ENCODE measurements at regions not wholly inside any gene's neighbourhood (a gene's known extent, or its start where the extent isn't known, plus 50 kb on each side); places are given as distances from the start of the nearest gene placed in this dataset.

DNA sequence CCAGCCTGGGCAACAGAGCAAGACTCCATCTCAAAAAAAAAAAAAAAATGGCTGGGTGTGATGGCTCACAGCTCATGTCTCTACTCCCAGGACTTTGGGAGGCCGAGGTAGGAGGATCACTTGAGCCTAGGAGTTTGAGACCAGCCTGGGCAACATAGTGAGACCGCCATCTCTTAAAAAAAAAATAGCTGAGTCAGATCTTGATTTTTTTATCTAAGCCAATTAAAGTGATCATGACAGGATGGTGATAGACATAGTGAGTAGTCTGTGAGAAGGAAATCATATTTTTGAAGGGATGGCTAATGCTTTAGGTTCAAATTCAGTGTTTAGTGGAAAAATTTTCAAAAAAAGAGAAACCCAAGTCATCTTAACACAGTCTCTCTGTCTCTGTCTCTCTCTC is 114.6 kb upstream of the JARID2 start:
- no peak for DNase-seq (ENCODE audit: low spot score)
- CTCF ChIA-PET (ENCODE audit: low intra/inter-chr PET ratio, low total read pairs), result no interaction called here
- ATAC-seq, result no peak
- WGBS (ENCODE audit: low lambda C conversion rate), result 48% methylated on average over 2 of the region's 2 CpGs
- Histone ChIP-seq H3K4me1 (ENCODE audit: insufficient read depth, low read length) (peaks cover 13% of the 10 kb centered on the region), H3K27ac (ENCODE audit: extremely low read length, insufficient read depth, low read length) (no peak overlapping the region), H3K36me3 (replicated peaks in 1 of 2; ENCODE audit: control insufficient read depth in 1 of 2, insufficient read depth in 2 of 2, low read length in 2 of 2) (no peaks in the 10 kb centered on the region), H3K4me2 (ENCODE audit: low read depth, low read length) (no peak overlapping the region), H3K9ac (ENCODE audit: insufficient read depth, low read depth, low read length) (no peak overlapping the region), H2AFZ (ENCODE audit: low read length) (no peak overlapping the region), H3K27me3 (ENCODE audit: control insufficient read depth in 1 of 2, insufficient read depth in 2 of 2, low read length in 2 of 2) (no peaks in the 10 kb centered on the region), H3K9me3 (ENCODE audit: low read length) (no peaks in the 10 kb centered on the region), H3K4me3 (replicated peaks in 1 of 3; ENCODE audit: insufficient read depth in 1 of 3, low read depth in 2 of 3, low read length in 3 of 3) (no peak overlapping the region), H4K20me1 (ENCODE audit: insufficient read depth, low read length) (no peaks in the 10 kb centered on the region), H3K79me2 (ENCODE audit: insufficient read depth, low read length) (no peaks in the 10 kb centered on the region)
- TF ChIP-seq MAFK (conservative IDR thresholded peaks at IDR 0.05 in 1 of 2, IDR thresholded peaks at IDR 0.05 in 1 of 2; ENCODE audit: low read length in 2 of 2), result peak; percentile 58 to 81
- no peak for TF ChIP-seq ZNF337 (CRISPR knock-in tag; IDR thresholded peaks at IDR 0.05; ENCODE audit: borderline replicate concordance, low read depth)
- TF ChIP-seq ZNF792 (CRISPR knock-in tag; IDR thresholded peaks at IDR 0.05), result no peak
- peak; percentile 48; the same call in 1 of the 2 replicates for TF ChIP-seq MAFF (IDR thresholded peaks at IDR 0.05; ENCODE audit: low read depth, low read length)
- in situ Hi-C loops (cut with HindIII; ENCODE audit: extremely low pct_ligation_motif_present, low pct_unique_long_range_greater_than_20kb) (no loop called here), intact Hi-C loops (cut with micrococcal nuclease; ENCODE audit: unreplicated experiment) (no loop called here)
- no peak for FAIRE-seq
- no TSS peak for BruUV-seq (replicated peaks)
- POLR2A ChIA-PET, result no interaction called here

DNA sequence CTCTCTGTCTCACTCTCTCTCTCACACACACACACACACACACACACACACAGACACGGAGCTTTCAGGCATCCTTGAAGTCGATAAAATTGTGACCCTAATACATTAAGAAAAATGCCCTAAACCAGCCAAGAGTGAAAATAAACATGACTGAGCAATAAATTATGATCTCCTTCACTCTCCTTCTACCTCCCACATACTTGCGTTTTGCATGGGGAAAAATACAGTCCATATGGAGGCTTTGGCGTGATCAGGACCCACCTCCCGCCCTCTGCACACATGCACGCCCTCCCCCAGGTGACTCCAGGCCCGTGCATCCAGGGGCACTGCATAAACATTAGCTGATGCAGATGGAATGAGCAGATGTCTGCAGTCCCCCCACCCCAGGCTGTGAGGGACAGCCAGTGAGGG is 114.2 kb upstream of the JARID2 start:
- FAIRE-seq, result no peak
- DNase-seq (ENCODE audit: low spot score), result no peak
- no peak overlapping the region for H2AFZ ChIP-seq (ENCODE audit: low read length)
- no peak overlapping the region for H3K9ac ChIP-seq (ENCODE audit: insufficient read depth, low read depth, low read length)
- 0 out of 2 replicates have a peak, but pooled peaks have one; percentile 31 for TF ChIP-seq NFE2L2 (IDR thresholded peaks at IDR 0.05; ENCODE audit: low read length)
- TF ChIP-seq, protein P1, sequence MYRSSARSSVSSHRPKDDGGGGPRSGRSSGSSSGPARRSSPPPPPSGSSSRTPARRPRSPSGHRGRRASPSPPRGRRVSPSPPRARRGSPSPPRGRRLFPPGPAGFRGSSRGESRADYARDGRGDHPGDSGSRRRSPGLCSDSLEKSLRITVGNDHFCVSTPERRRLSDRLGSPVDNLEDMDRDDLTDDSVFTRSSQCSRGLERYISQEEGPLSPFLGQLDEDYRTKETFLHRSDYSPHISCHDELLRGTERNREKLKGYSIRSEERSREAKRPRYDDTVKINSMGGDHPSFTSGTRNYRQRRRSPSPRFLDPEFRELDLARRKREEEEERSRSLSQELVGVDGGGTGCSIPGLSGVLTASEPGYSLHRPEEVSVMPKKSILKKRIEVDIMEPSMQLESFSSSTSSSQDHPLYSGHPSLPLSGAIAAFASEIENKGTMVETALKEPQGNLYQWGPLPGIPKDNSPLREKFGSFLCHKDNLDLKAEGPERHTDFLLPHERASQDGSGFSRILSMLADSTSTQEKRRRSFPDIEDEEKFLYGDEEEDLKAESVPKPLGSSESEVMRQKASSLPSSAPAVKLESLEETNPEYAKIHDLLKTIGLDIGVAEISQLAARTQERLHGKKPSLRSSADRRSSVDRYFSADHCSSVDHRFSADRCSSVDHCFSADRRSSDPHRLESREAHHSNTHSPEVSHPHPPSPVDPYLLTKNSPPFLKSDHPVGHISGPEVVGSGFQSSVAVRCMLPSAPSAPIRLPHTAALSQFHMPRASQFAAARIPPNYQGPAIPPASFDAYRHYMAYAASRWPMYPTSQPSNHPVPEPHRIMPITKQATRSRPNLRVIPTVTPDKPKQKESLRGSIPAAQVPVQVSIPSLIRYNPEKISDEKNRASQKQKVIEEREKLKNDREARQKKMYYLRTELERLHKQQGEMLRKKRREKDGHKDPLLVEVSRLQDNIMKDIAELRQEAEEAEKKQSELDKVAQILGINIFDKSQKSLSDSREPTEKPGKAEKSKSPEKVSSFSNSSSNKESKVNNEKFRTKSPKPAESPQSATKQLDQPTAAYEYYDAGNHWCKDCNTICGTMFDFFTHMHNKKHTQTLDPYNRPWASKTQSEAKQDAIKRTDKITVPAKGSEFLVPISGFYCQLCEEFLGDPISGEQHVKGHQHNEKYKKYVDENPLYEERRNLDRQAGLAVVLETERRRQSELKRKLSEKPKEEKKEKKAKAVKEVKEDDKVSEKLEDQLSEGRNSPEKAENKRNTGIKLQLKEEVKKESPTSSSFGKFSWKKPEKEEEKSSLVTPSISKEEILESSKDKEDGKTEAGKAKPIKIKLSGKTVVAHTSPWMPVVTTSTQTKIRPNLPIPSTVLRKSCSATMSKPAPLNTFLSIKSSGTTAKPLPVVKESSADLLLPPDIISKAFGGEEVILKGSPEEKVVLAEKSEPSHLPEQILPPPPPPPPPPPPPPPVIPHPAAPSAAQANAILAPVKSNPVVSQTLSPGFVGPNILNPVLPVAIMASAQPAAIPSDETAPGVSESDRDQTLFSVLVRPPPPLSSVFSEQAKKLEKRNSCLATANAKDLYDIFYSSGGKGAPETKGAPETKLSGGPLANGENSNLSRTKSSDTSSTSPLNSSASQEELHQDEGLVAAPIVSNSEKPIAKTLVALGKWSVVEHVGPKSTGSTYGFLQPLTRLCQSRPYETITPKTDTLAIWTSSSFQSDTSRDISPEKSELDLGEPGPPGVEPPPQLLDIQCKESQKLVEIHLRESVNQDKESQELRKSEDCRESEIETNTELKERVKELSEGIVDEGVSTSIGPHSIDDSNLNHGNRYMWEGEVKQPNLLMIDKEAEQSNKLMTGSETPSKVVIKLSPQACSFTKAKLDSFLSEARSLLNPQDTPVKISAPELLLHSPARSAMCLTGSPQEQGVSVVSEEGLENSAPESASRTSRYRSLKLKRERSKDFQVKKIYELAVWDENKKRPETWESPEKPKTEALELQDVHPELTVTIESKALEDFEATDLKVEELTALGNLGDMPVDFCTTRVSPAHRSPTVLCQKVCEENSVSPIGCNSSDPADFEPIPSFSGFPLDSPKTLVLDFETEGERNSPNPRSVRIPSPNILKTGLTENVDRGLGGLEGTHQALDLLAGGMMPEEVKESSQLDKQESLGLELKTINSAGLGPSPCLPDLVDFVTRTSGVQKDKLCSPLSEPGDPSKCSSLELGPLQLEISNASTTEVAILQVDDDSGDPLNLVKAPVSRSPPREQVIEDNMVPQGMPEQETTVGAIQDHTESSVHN (CRISPR knock-in tag; IDR thresholded peaks at IDR 0.05), result no peak
- H3K4me1 ChIP-seq (ENCODE audit: insufficient read depth, low read length), result peaks cover 13% of the 10 kb centered on the region
- H4K20me1 ChIP-seq (ENCODE audit: insufficient read depth, low read length), result no peaks in the 10 kb centered on the region
- no peaks in the 10 kb centered on the region for H3K79me2 ChIP-seq (ENCODE audit: insufficient read depth, low read length)
- intact Hi-C loops (cut with micrococcal nuclease; ENCODE audit: unreplicated experiment), result no loop called here
- no TSS peak for BruUV-seq (replicated peaks)
- H3K4me2 ChIP-seq (ENCODE audit: low read depth, low read length), result no peak overlapping the region
- H3K27ac ChIP-seq (ENCODE audit: extremely low read length, insufficient read depth, low read length), result no peak overlapping the region
- ChIA-PET POLR2A (no interaction called here), CTCF (ENCODE audit: low intra/inter-chr PET ratio, low total read pairs) (no interaction called here)
- H3K36me3 ChIP-seq (replicated peaks in 1 of 2; ENCODE audit: control insufficient read depth in 1 of 2, insufficient read depth in 2 of 2, low read length in 2 of 2), result no peaks in the 10 kb centered on the region
- in situ Hi-C loops (cut with HindIII; ENCODE audit: extremely low pct_ligation_motif_present, low pct_unique_long_range_greater_than_20kb), result no loop called here
- no peak overlapping the region for H3K4me3 ChIP-seq (replicated peaks in 1 of 3; ENCODE audit: insufficient read depth in 1 of 3, low read depth in 2 of 3, low read length in 3 of 3)
- no peaks in the 10 kb centered on the region for H3K27me3 ChIP-seq (ENCODE audit: control insufficient read depth in 1 of 2, insufficient read depth in 2 of 2, low read length in 2 of 2)
- 68% methylated on average over 7 of the region's 7 CpGs for WGBS (ENCODE audit: low lambda C conversion rate)
- ATAC-seq, result no peak
- H3K9me3 ChIP-seq (ENCODE audit: low read length), result no peaks in the 10 kb centered on the region

All from HepG2 (cell line).